Adrenal gland (tissue), 5 donors: ENCODE measurements at regions not wholly inside any gene's neighbourhood (a gene's known extent, or its start where the extent isn't known, plus 50 kb on each side); places are given as distances from the start of the nearest gene placed in this dataset.

Experiments
- CTCF ChIP-seq, 6 experiments: fragments of 450-650 bp in 4 of 6; fragments of 200-600 bp in 2 of 6; sonication (generic) in 1 of 6; IDR thresholded peaks; 1 replicate in 5 of 6; 2 replicates in 1 of 6; pipeline versions ENCODE4 v1.5.1 to v1.8.0; 2016 to 2021; ENCODE audit warnings: antibody characterized with exemption in 6 of 6, mild to moderate bottlenecking in 2 of 6, moderate library complexity in 1 of 6
- POLR2A ChIP-seq, 2 donors: fragments of 450-650 bp; IDR thresholded peaks; one replicate each; pipeline ENCODE4 v1.6.1; 2017; ENCODE audit warnings: antibody characterized with exemption in 2 of 2, mild to moderate bottlenecking in 2 of 2, moderate library complexity in 1 of 2
- donor health status: DM: no; HTN: no; CAD: no.

DNA sequence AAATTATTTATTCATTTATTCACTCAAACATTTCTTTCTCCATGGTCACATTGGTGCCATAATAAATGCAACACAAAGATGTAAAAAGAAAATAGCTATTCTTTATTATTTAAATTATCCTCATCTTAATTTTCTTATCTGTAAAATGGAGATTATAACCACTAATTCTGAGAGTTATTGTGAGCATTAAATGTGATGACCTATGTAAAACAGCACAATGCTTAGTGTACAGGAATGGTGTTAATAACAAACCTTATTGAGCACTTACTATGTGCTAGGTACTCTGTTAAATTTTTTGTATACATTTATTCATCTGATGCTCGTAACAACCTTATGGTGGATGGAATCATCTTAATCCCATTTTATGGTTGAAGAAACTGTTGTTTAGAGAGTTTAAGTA, 84.6 kb downstream of the NTMT2 start:
- TF ChIP-seq CTCF (IDR thresholded peaks at IDR 0.05): no peak
- no peak for TF ChIP-seq POLR2A (IDR thresholded peaks at IDR 0.05)
